GM19035 (cell line): ENCODE measurements at regions not wholly inside any gene's neighbourhood (a gene's known extent, or its start where the extent isn't known, plus 50 kb on each side); places are given as distances from the start of the nearest gene placed in this dataset.

Experiments
- ATAC-seq: cut with Tn5 transposase; IDR thresholded peaks from one replicate; pipeline ENCODE4 v1.9.1; 2021; ENCODE audit not compliant: unreplicated experiment

DNA sequence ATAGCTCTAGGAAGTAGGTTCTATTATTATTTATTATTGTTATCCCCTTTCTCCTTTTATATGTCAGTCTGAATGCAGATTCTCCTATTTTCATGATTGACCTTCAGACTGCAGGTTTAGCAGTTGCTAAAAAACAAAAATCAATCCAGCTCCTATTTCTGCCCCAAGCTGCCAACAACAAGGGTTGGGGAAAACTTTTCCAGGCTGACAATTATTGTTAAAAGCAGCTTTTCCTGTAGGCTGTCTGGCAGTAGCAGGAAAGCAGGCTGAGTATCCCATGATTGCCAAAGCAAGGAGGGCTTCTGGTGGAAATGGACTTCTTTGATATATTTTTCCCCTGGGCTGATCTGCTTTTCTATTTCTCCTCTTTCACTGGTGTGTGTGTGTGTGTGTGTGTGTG is 78.0 kb upstream of the CTLA4 start:
- no peak for ATAC-seq

- no peak for ATAC-seq
Measured at GRCh38 chr2:203790134-203790852, 77.3 kb upstream of the CTLA4 start.

- ATAC-seq: no peak
Measured at GRCh38 chr2:203796248-203797010, 71.1 kb upstream of the CTLA4 start.

- no peak for ATAC-seq
Measured at GRCh38 chr2:203797276-203797675, 70.3 kb upstream of the CTLA4 start.

GRCh38 chr2:203797712-203798111 is 69.9 kb upstream of the CTLA4 start:
- no peak for ATAC-seq

GRCh38 chr2:203798296-203799087 is 69.1 kb upstream of the CTLA4 start:
- ATAC-seq: no peak

- ATAC-seq: peak; percentile 94
Measured at GRCh38 chr2:203799908-203800307, 67.7 kb upstream of the CTLA4 start.

- ATAC-seq: no peak
Measured at GRCh38 chr2:203800783-203801182, 66.8 kb upstream of the CTLA4 start.

- no peak for ATAC-seq
Measured at GRCh38 chr2:203802342-203803052, 65.1 kb upstream of the CTLA4 start.

DNA sequence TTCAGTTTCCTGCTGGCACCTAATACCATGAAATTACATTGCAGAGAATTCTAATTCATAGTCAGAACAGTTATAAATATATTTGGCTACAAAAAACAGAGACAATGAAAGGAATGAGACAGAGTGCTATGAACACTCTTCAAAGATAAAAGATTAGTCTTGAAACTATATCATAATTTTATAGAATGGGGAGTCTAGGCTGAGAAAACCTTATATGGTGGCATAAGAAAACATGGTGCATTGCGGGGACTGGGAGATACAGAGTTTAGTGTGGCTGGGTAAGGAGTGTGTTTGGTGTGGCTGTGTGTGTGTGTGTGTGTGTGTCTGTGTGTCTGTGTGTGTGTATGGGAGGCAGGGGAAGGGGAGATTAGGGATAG is 64.5 kb upstream of the CTLA4 start:
- no peak for ATAC-seq

- no peak for ATAC-seq
Measured at GRCh38 chr2:203804070-203804469, 63.5 kb upstream of the CTLA4 start.

GRCh38 chr2:203804764-203805485 is 62.6 kb upstream of the CTLA4 start:
- no peak for ATAC-seq

- no peak for ATAC-seq
Measured at GRCh38 chr2:203805486-203805838, 62.1 kb upstream of the CTLA4 start.

- ATAC-seq: no peak
Measured at GRCh38 chr2:203806761-203807160, 60.8 kb upstream of the CTLA4 start.

DNA sequence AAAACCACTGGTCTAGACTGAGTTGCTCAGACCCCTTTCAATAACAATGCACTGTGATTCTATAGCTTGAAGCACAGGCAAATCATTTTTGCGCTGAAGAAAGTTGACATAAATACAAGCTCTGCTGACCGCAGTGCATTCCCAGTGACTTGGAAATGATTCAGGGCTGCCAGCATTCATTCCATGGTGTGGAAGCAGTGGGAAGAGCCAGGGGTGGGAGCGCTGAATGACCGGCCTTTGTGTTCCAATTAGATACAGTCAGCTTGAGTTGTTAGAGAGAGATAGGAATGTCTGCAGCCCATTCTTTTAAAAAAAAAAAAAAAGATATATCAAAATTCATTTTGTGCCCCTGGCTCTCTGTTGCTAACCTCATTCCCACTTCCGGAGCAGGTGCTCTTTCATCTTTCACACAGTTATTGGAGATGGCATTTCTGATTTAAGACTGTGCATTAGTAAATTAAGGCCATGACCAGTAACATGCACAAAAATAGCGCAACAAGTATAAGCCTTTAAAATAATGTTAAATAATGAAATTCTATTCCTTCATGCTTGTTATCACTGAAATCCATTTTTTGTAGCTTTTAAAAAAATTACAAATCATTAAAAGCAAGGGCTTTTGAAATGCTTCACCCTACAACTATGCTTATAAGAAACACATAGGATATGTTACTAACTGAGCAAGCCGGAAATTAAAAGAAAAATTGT is 59.4 kb upstream of the CTLA4 start:
- no peak for ATAC-seq

DNA sequence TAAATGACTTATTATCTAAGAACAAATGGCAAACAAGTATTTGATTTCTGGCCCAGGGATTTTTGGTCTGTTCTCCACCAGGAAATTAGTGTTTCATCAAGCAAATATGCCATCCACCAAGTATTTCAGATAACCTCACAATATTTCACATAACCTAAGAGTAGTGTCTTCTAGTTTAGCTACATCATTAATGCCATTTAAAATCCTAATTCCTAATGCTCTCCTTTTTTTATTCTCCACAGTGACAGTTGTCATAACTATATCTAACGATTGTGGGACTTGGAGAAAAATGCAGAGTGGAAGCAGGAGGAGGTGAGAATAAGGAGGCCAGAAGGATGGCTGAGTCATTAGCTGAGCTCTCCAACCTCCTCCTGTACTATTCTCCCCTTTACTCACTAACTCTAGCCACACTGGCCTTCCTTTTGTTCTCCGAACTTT is 58.5 kb upstream of the CTLA4 start:
- ATAC-seq: no peak

DNA sequence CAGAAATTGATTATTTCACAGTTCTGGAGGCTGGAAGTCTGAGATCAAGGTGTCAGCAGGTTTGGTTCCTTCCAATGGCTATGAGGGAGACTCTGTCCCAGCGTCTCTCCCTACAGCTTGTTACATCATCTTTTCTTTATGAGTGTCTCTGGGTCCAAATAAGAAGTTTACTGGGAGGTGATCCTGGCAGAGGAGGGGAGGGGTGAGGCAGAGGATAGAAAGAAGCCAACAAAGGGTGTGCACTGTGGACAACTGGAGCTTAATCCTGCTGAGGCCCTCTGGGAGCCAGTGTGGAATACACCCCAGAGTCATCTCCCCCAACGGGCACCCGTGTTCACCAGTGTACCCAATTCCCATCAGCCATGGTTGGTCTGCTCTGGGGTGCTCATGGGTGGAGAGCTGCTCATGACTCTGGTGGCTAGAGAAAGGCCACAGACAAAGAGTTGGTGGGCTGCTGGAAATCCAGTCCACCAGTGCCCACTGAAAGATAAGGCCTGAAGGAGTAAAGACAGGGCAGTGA is 57.5 kb upstream of the CTLA4 start:
- ATAC-seq: no peak

DNA sequence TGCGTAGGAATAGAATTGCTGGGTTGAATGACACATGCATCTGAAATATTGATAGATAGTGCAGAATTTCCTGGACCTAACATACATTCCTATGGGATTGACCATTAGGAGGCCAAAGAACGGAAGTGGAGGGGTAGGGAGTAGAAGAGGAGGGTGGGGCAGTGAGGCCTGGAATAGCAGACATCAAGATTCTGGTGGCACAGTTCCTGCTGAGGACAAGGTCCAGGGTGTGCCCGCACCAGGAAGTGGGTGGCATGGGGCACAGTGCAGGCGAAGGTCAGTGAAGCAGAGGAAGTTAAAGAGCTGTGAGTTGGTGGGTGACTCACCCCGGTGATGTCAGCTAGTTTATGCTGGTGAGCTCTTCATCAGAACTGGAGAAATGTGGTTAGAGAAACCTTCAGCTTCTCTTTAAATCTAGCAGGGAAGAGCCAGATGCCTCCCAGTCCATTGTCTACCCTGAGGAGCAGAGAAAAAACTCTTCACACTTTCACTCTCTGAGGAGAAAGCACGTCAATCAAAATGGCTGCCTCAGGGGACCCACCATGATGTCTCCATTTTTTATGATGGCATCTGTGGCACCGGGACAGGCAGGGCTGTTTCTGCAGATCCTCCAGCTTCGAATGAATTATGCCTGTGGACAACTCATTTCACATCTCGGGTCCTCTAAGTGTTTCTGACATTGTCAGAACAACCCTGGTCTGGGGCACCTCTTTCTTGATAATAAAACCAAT is 55.9 kb upstream of the CTLA4 start:
- peak; percentile 59 for ATAC-seq
